HG03575 (cell line): ENCODE measurements at regions not wholly inside any gene's neighbourhood (a gene's known extent, or its start where the extent isn't known, plus 50 kb on each side); places are given as distances from the start of the nearest gene placed in this dataset.

Experiments
- ATAC-seq: cut with Tn5 transposase; IDR thresholded peaks from one replicate; pipeline ENCODE4 v1.9.1; 2021; ENCODE audit not compliant: unreplicated experiment, insufficient number of reproducible peaks, low FRiP score; ENCODE audit errors: extremely low read depth

- ATAC-seq, result no peak
These were observed 723.3 kb upstream of the GRAMD2B start for GRCh38 chr5:125699860-125700259.

- ATAC-seq, result no peak
These were observed 722.8 kb upstream of the GRAMD2B start for GRCh38 chr5:125700380-125700861.

GRCh38 chr5:125703616-125704015 lies 719.6 kb upstream of the GRAMD2B start:
- no peak for ATAC-seq

GRCh38 chr5:125704888-125705287 lies 718.3 kb upstream of the GRAMD2B start:
- no peak for ATAC-seq

- ATAC-seq, result no peak
These were observed 714.6 kb upstream of the GRAMD2B start for GRCh38 chr5:125708583-125708982.

GRCh38 chr5:125710745-125711144 lies 712.5 kb upstream of the GRAMD2B start:
- no peak for ATAC-seq

GRCh38 chr5:125712397-125712796 lies 710.8 kb upstream of the GRAMD2B start:
- ATAC-seq, result no peak

GRCh38 chr5:125713109-125713805 lies 710.0 kb upstream of the GRAMD2B start:
- ATAC-seq, result no peak

GRCh38 chr5:125715216-125715615 lies 708.0 kb upstream of the GRAMD2B start:
- ATAC-seq, result no peak

- no peak for ATAC-seq
These were observed 706.0 kb upstream of the GRAMD2B start for GRCh38 chr5:125717209-125717608.

GRCh38 chr5:125719681-125720347 lies 703.4 kb upstream of the GRAMD2B start:
- ATAC-seq, result no peak

GRCh38 chr5:125720348-125720685 lies 702.9 kb upstream of the GRAMD2B start:
- ATAC-seq, result no peak

GRCh38 chr5:125720721-125721120 lies 702.5 kb upstream of the GRAMD2B start:
- no peak for ATAC-seq

GRCh38 chr5:125722550-125722949 lies 700.7 kb upstream of the GRAMD2B start:
- ATAC-seq, result no peak

- ATAC-seq, result no peak
These were observed 697.5 kb upstream of the GRAMD2B start for GRCh38 chr5:125725691-125726090.

GRCh38 chr5:125743939-125744338 lies 679.3 kb upstream of the GRAMD2B start:
- ATAC-seq, result no peak

GRCh38 chr5:125746917-125747316 lies 676.3 kb upstream of the GRAMD2B start:
- ATAC-seq, result no peak

- ATAC-seq, result no peak
These were observed 672.9 kb upstream of the GRAMD2B start for GRCh38 chr5:125750147-125750860.

- ATAC-seq, result no peak
These were observed 672.4 kb upstream of the GRAMD2B start for GRCh38 chr5:125750861-125751186.

GRCh38 chr5:125756456-125756855 lies 666.8 kb upstream of the GRAMD2B start:
- ATAC-seq, result no peak
